HepG2 (cell line): ENCODE measurements at regions not wholly inside any gene's neighbourhood (a gene's known extent, or its start where the extent isn't known, plus 50 kb on each side); places are given as distances from the start of the nearest gene placed in this dataset.

Source experiments
- AGO1 ChIP-seq: fragments of 200-400 bp; formaldehyde crosslinking; IDR thresholded peaks from 2 replicates; pipeline ENCODE4 v1.6.1; 2017; ENCODE audit warnings: mild to moderate bottlenecking, low read depth, low read length, moderate library complexity; ENCODE audit not compliant: poor library complexity, severe bottlenecking
- ARHGAP35 ChIP-seq: sonication (generic); formaldehyde crosslinking; IDR thresholded peaks from 2 replicates; pipeline ENCODE4 v1.9.0; 2022; ENCODE audit warnings: mild to moderate bottlenecking, inconsistent platforms, moderate library complexity, missing genetic modification reagents, borderline replicate concordance
- ARID5B ChIP-seq: IDR thresholded peaks from 2 replicates; pipeline ENCODE4 v1.4.0; 2020; ENCODE audit warnings: mild to moderate bottlenecking, missing genetic modification reagents
- BCL3 ChIP-seq: sonication (generic); formaldehyde crosslinking; IDR thresholded peaks from 2 replicates; pipeline ENCODE4 v1.5.1; 2020; ENCODE audit warnings: mild to moderate bottlenecking, missing genetic modification reagents, moderate library complexity
- CEBPB ChIP-seq: IDR thresholded peaks from 2 replicates; pipeline ENCODE4 v1.6.1; 2011; ENCODE audit warnings: low read depth, low read length, improper control_type of control experiment, borderline replicate concordance
- GABPB1 ChIP-seq: IDR thresholded peaks from 2 replicates; pipeline ENCODE4 v1.6.1; 2016; ENCODE audit warnings: mild to moderate bottlenecking, missing genetic modification reagents, moderate library complexity, missing compliant biosample characterization
- GMEB1 ChIP-seq: sonication (generic); formaldehyde crosslinking; IDR thresholded peaks from 2 replicates; pipeline ENCODE4 v1.5.1; 2020; ENCODE audit warnings: missing genetic modification reagents, mild to moderate bottlenecking, borderline replicate concordance
- HES4 ChIP-seq: sonication (generic); formaldehyde crosslinking; IDR thresholded peaks from 2 replicates; pipeline ENCODE4 v1.9.0; 2021; ENCODE audit warnings: mild to moderate bottlenecking, missing genetic modification reagents, borderline replicate concordance
- HNF4A ChIP-seq: sonication (generic); formaldehyde crosslinking; IDR thresholded peaks from 2 replicates; pipeline ENCODE4 v1.4.0; 2020; ENCODE audit warnings: missing genetic modification reagents
- HNF4G ChIP-seq, 2 experiments: sonication (generic) in 1 of 2; formaldehyde crosslinking in 1 of 2; IDR thresholded peaks; 2 replicates each; pipeline versions ENCODE4 v1.4.0 to v1.6.1; 2011 to 2020; ENCODE audit warnings: borderline replicate concordance in 2 of 2, low read depth in 2 of 2, mild to moderate bottlenecking in 2 of 2, low read length in 1 of 2, missing genetic modification reagents in 1 of 2, moderate library complexity in 1 of 2
- MEIS1 ChIP-seq: sonication (generic); formaldehyde crosslinking; IDR thresholded peaks from 2 replicates; pipeline ENCODE4 v1.9.0; 2021; ENCODE audit warnings: mild to moderate bottlenecking, missing genetic modification reagents, moderate library complexity, borderline replicate concordance
- RFXANK ChIP-seq: IDR thresholded peaks from 2 replicates; pipeline ENCODE4 v1.6.1; 2016
- SCMH1 ChIP-seq: sonication (generic); formaldehyde crosslinking; IDR thresholded peaks from 2 replicates; pipeline ENCODE4 v1.9.0; 2021; ENCODE audit warnings: missing genetic modification reagents, mild to moderate bottlenecking, borderline replicate concordance
- TAF1 ChIP-seq: sonication (generic); formaldehyde crosslinking; IDR thresholded peaks from 2 replicates; pipeline ENCODE4 v1.4.0; 2020; ENCODE audit warnings: missing genetic modification reagents
- ZIK1 ChIP-seq: sonication (generic); formaldehyde crosslinking; IDR thresholded peaks from 2 replicates; pipeline ENCODE4 v1.5.0; 2020; ENCODE audit warnings: mild to moderate bottlenecking, low read depth, missing genetic modification reagents, borderline replicate concordance
- ZKSCAN5 ChIP-seq: sonication (generic); formaldehyde crosslinking; IDR thresholded peaks from 2 replicates; pipeline ENCODE4 v1.5.1; 2020; ENCODE audit warnings: mild to moderate bottlenecking, missing genetic modification reagents
- ZKSCAN8 ChIP-seq: IDR thresholded peaks from 2 replicates; pipeline ENCODE4 v1.6.1; 2016; ENCODE audit warnings: borderline replicate concordance, missing genetic modification reagents, missing compliant biosample characterization
- ZMAT5 ChIP-seq: sonication (generic); formaldehyde crosslinking; IDR thresholded peaks from 2 replicates; pipeline ENCODE4 v1.5.0; 2020; ENCODE audit warnings: mild to moderate bottlenecking, low read depth, missing genetic modification reagents, borderline replicate concordance
- ZMYM4 ChIP-seq: sonication (generic); formaldehyde crosslinking; IDR thresholded peaks from 2 replicates; pipeline ENCODE4 v1.8.1; 2023; ENCODE audit warnings: mild to moderate bottlenecking, missing genetic modification reagents
- ZNF180 ChIP-seq: sonication (generic); formaldehyde crosslinking; IDR thresholded peaks from 2 replicates; pipeline ENCODE4 v1.4.0; 2020; ENCODE audit warnings: low read depth, missing genetic modification reagents, borderline replicate concordance
- ZNF224 ChIP-seq: sonication (generic); formaldehyde crosslinking; IDR thresholded peaks from 2 replicates; pipeline ENCODE4 v1.5.0; 2020; ENCODE audit warnings: mild to moderate bottlenecking, missing genetic modification reagents
- ZNF33B ChIP-seq: sonication (generic); formaldehyde crosslinking; IDR thresholded peaks from 2 replicates; pipeline ENCODE4 v1.5.1; 2020; ENCODE audit warnings: mild to moderate bottlenecking, missing genetic modification reagents
- ZNF441 ChIP-seq: sonication (generic); formaldehyde crosslinking; IDR thresholded peaks from 2 replicates; pipeline ENCODE4 v1.7.0; 2021; ENCODE audit warnings: missing genetic modification reagents, borderline replicate concordance
- ZNF792 ChIP-seq: IDR thresholded peaks from 2 replicates; pipeline ENCODE4 v1.6.1; 2016
- ZNF879 ChIP-seq: sonication (generic); formaldehyde crosslinking; IDR thresholded peaks from 2 replicates; pipeline ENCODE4 v1.8.1; 2023; ENCODE audit warnings: missing genetic modification reagents

GRCh38 chr15:53384417-53384816 lies 375.0 kb downstream of the WDR72 start (continued):
- TF ChIP-seq ARHGAP35 (CRISPR knock-in tag) (no peak), ZKSCAN5 (CRISPR knock-in tag) (peak; percentile 84), TAF1 (CRISPR knock-in tag) (no peak), SCMH1 (CRISPR knock-in tag) (no peak), ZNF224 (CRISPR knock-in tag) (no peak), HNF4G (IDR thresholded peaks at IDR 0.05; ENCODE audit: borderline replicate concordance, low read depth, low read length) (no peak), HNF4G (CRISPR knock-in tag; IDR thresholded peaks at IDR 0.05; ENCODE audit: borderline replicate concordance, low read depth) (no peak), AGO1 (no peak), HES4 (CRISPR knock-in tag) (no peak), ZIK1 (CRISPR knock-in tag) (no peak), ZNF879 (CRISPR knock-in tag) (no peak), BCL3 (CRISPR knock-in tag) (no peak), HNF4A (no peak), MEIS1 (CRISPR knock-in tag) (no peak), ZNF441 (CRISPR knock-in tag) (no peak), ZMYM4 (CRISPR knock-in tag) (peak; percentile 51; the same call in 1 of the 2 replicates), GABPB1 (CRISPR knock-in tag) (no peak), ZMAT5 (CRISPR knock-in tag) (no peak), ARID5B (CRISPR knock-in tag) (0 out of 2 replicates have a peak, but pooled peaks have one; percentile 14), ZNF180 (CRISPR knock-in tag) (no peak), ZNF792 (CRISPR knock-in tag) (no peak), GMEB1 (CRISPR knock-in tag) (no peak), CEBPB (no peak), RFXANK (CRISPR knock-in tag) (no peak), ZKSCAN8 (CRISPR knock-in tag) (no peak), ZNF33B (CRISPR knock-in tag) (no peak)
